ENCODE measurements at regions not wholly inside any gene's neighbourhood (a gene's known extent, or its start where the extent isn't known, plus 50 kb on each side); places are given as distances from the start of the nearest gene placed in this dataset.

GRCh38 chr5:16291894-16292293 is 112.3 kb upstream of the MARCHF11 start:
- no peak for TF ChIP-seq TAF1 (IDR thresholded peaks at IDR 0.05; ENCODE audit: borderline replicate concordance, insufficient read depth, low read length)
- no peak for TF ChIP-seq SIN3A (IDR thresholded peaks at IDR 0.05; ENCODE audit: borderline replicate concordance, insufficient read depth, low read length)
- TF ChIP-seq FOXP2 (optimal IDR thresholded peaks at IDR 0.05; ENCODE audit: borderline replicate concordance, extremely low read depth, extremely low read length, insufficient read depth) = no peak
- TF ChIP-seq POLR2AphosphoS5 (IDR thresholded peaks at IDR 0.05; ENCODE audit: low read depth, low read length) = no peak
- TF ChIP-seq REST (IDR thresholded peaks at IDR 0.05; ENCODE audit: insufficient read depth in 1 of 2, low read depth in 2 of 2, low read length in 2 of 2) = no peak

GRCh38 chr5:16291474-16291873 is 111.9 kb upstream of the MARCHF11 start:
- TF ChIP-seq REST (IDR thresholded peaks at IDR 0.05; ENCODE audit: insufficient read depth in 1 of 2, low read depth in 2 of 2, low read length in 2 of 2) (no peak), POLR2AphosphoS5 (IDR thresholded peaks at IDR 0.05; ENCODE audit: low read depth, low read length) (no peak), FOXP2 (optimal IDR thresholded peaks at IDR 0.05; ENCODE audit: borderline replicate concordance, extremely low read depth, extremely low read length, insufficient read depth) (no peak), SIN3A (IDR thresholded peaks at IDR 0.05; ENCODE audit: borderline replicate concordance, insufficient read depth, low read length) (no peak), TAF1 (IDR thresholded peaks at IDR 0.05; ENCODE audit: borderline replicate concordance, insufficient read depth, low read length) (no peak)

GRCh38 chr5:16283791-16284190 is 104.2 kb upstream of the MARCHF11 start:
- TF ChIP-seq FOXP2 (optimal IDR thresholded peaks at IDR 0.05; ENCODE audit: borderline replicate concordance, extremely low read depth, extremely low read length, insufficient read depth) = no peak
- TF ChIP-seq POLR2AphosphoS5 (IDR thresholded peaks at IDR 0.05; ENCODE audit: low read depth, low read length) = no peak
- no peak for TF ChIP-seq TAF1 (IDR thresholded peaks at IDR 0.05; ENCODE audit: borderline replicate concordance, insufficient read depth, low read length)
- no peak for TF ChIP-seq REST (IDR thresholded peaks at IDR 0.05; ENCODE audit: insufficient read depth in 1 of 2, low read depth in 2 of 2, low read length in 2 of 2)
- TF ChIP-seq SIN3A (IDR thresholded peaks at IDR 0.05; ENCODE audit: borderline replicate concordance, insufficient read depth, low read length) = no peak

GRCh38 chr5:16271851-16272250 is 92.3 kb upstream of the MARCHF11 start:
- no peak for TF ChIP-seq REST (IDR thresholded peaks at IDR 0.05; ENCODE audit: insufficient read depth in 1 of 2, low read depth in 2 of 2, low read length in 2 of 2)
- TF ChIP-seq FOXP2 (optimal IDR thresholded peaks at IDR 0.05; ENCODE audit: borderline replicate concordance, extremely low read depth, extremely low read length, insufficient read depth) = no peak
- no peak for TF ChIP-seq POLR2AphosphoS5 (IDR thresholded peaks at IDR 0.05; ENCODE audit: low read depth, low read length)
- no peak for TF ChIP-seq TAF1 (IDR thresholded peaks at IDR 0.05; ENCODE audit: borderline replicate concordance, insufficient read depth, low read length)
- TF ChIP-seq SIN3A (IDR thresholded peaks at IDR 0.05; ENCODE audit: borderline replicate concordance, insufficient read depth, low read length) = no peak

GRCh38 chr5:16265141-16265540 is 85.5 kb upstream of the MARCHF11 start:
- no peak for TF ChIP-seq TAF1 (IDR thresholded peaks at IDR 0.05; ENCODE audit: borderline replicate concordance, insufficient read depth, low read length)
- no peak for TF ChIP-seq REST (IDR thresholded peaks at IDR 0.05; ENCODE audit: insufficient read depth in 1 of 2, low read depth in 2 of 2, low read length in 2 of 2)
- TF ChIP-seq FOXP2 (optimal IDR thresholded peaks at IDR 0.05; ENCODE audit: borderline replicate concordance, extremely low read depth, extremely low read length, insufficient read depth) = no peak
